Activated naive CD8-positive, alpha-beta T cell treated with anti-CD3 and anti-CD28 coated beads, Interleukin-2, amount 10 ng/mL, durations not matched to agents 7 days and 5 days (primary cell): ENCODE measurements at regions not wholly inside any gene's neighbourhood (a gene's known extent, or its start where the extent isn't known, plus 50 kb on each side); places are given as distances from the start of the nearest gene placed in this dataset.

Experiments
- ATAC-seq: fragments of 150-1000 bp; cut with Tn5 transposase; one replicate; pipeline ENCODE4 v1.10.0; 2021; ENCODE audit warnings: low read depth, moderate library complexity
- POLR2A ChIA-PET: fragments of 350-600 bp; sonication (Branson Sonifier 250); formaldehyde crosslinking; loops from one replicate; lab custom pipeline; 2021; ENCODE audit warnings: antibody characterized with exemption; lab: Charles Lee
- DNase-seq: peaks from one replicate; pipeline ENCODE4 v3.0.0; 2021
- H3K27ac Mint-ChIP-seq: one replicate; pipeline ENCODE4 v1.8.0; 2022; ENCODE audit warnings: mild to moderate bottlenecking, mixed read lengths
- H3K27me3 Mint-ChIP-seq: one replicate; pipeline ENCODE4 v1.8.0; 2022; ENCODE audit warnings: mild to moderate bottlenecking, moderate library complexity, mixed read lengths
- H3K36me3 Mint-ChIP-seq: one replicate; pipeline ENCODE4 v1.8.0; 2021; ENCODE audit warnings: mild to moderate bottlenecking, mixed read lengths
- H3K4me1 Mint-ChIP-seq: one replicate; pipeline ENCODE4 v1.8.0; 2021; ENCODE audit warnings: mixed read lengths
- H3K4me3 Mint-ChIP-seq: one replicate; pipeline ENCODE4 v1.8.0; 2022; ENCODE audit warnings: mild to moderate bottlenecking, moderate library complexity, mixed read lengths
- H3K9me3 Mint-ChIP-seq: one replicate; pipeline ENCODE4 v1.8.0; 2021; ENCODE audit warnings: mixed read lengths

- no peak overlapping the region for H3K4me3 Mint-ChIP-seq
Measured at GRCh38 chr15:26358708-26359107, 414.2 kb downstream of the GABRB3 start.

GRCh38 chr15:26357653-26358052 is 415.2 kb downstream of the GABRB3 start:
- Mint-ChIP-seq H3K36me3 (no peaks in the 10 kb centered on the region), H3K4me1 (no peaks in the 10 kb centered on the region), H3K4me3 (no peak overlapping the region), H3K27ac (no peak overlapping the region), H3K9me3 (peaks cover 5% of the 10 kb centered on the region), H3K27me3 (no peaks in the 10 kb centered on the region)
- DNase-seq (no peak), ATAC-seq (no peak)
- POLR2A ChIA-PET: no interaction called here

More at GRCh38 chr15:26358708-26359107, 414.2 kb downstream of the GABRB3 start:
- Mint-ChIP-seq H3K4me1 (no peaks in the 10 kb centered on the region), H3K27me3 (no peaks in the 10 kb centered on the region), H3K9me3 (peaks cover 5% of the 10 kb centered on the region), H3K36me3 (no peaks in the 10 kb centered on the region), H3K27ac (no peak overlapping the region)
- POLR2A ChIA-PET: no interaction called here
- DNase-seq: no peak
- ATAC-seq: no peak

- ATAC-seq (no peak), DNase-seq (no peak)
- Mint-ChIP-seq H3K4me1 (no peaks in the 10 kb centered on the region), H3K9me3 (peaks cover 6% of the 10 kb centered on the region), H3K4me3 (no peak overlapping the region), H3K36me3 (no peaks in the 10 kb centered on the region), H3K27ac (no peak overlapping the region), H3K27me3 (peaks cover 2% of the 10 kb centered on the region)
- POLR2A ChIA-PET: no interaction called here
Measured at GRCh38 chr15:26355472-26356074, 417.3 kb downstream of the GABRB3 start.

GRCh38 chr15:26352909-26353308 is 420.0 kb downstream of the GABRB3 start:
- Mint-ChIP-seq H3K9me3 (peaks cover 3% of the 10 kb centered on the region), H3K36me3 (no peaks in the 10 kb centered on the region), H3K27ac (no peak overlapping the region), H3K27me3 (peaks cover 2% of the 10 kb centered on the region), H3K4me3 (no peak overlapping the region), H3K4me1 (no peaks in the 10 kb centered on the region)
- POLR2A ChIA-PET: no interaction called here
- no peak for DNase-seq
- no peak for ATAC-seq

GRCh38 chr15:26352406-26352805 is 420.5 kb downstream of the GABRB3 start:
- DNase-seq (no peak), ATAC-seq (no peak)
- POLR2A ChIA-PET: no interaction called here
- Mint-ChIP-seq H3K27me3 (peaks cover 2% of the 10 kb centered on the region), H3K4me3 (no peak overlapping the region), H3K27ac (no peak overlapping the region), H3K4me1 (no peaks in the 10 kb centered on the region), H3K36me3 (no peaks in the 10 kb centered on the region), H3K9me3 (peaks cover 7% of the 10 kb centered on the region)

GRCh38 chr15:26325495-26325894 is 447.4 kb downstream of the GABRB3 start:
- no peak for DNase-seq
- POLR2A ChIA-PET: no interaction called here
- Mint-ChIP-seq H3K27ac (no peak overlapping the region), H3K27me3 (no peaks in the 10 kb centered on the region), H3K36me3 (no peaks in the 10 kb centered on the region), H3K4me1 (no peaks in the 10 kb centered on the region), H3K4me3 (no peak overlapping the region), H3K9me3 (no peaks in the 10 kb centered on the region)
- no peak for ATAC-seq

- POLR2A ChIA-PET: no interaction called here
- Mint-ChIP-seq H3K36me3 (no peaks in the 10 kb centered on the region), H3K9me3 (no peaks in the 10 kb centered on the region), H3K27me3 (no peaks in the 10 kb centered on the region), H3K4me1 (no peaks in the 10 kb centered on the region), H3K4me3 (no peak overlapping the region), H3K27ac (no peak overlapping the region)
- no peak for DNase-seq
- ATAC-seq: no peak
Measured at GRCh38 chr15:26323566-26323965, 449.3 kb downstream of the GABRB3 start.

GRCh38 chr15:26318689-26319088 is 454.2 kb downstream of the GABRB3 start:
- H3K4me1 Mint-ChIP-seq: no peaks in the 10 kb centered on the region
- no peaks in the 10 kb centered on the region for H3K9me3 Mint-ChIP-seq
- no peaks in the 10 kb centered on the region for H3K36me3 Mint-ChIP-seq
- no peak overlapping the region for H3K4me3 Mint-ChIP-seq
- H3K27me3 Mint-ChIP-seq: no peaks in the 10 kb centered on the region
- POLR2A ChIA-PET: no interaction called here
- ATAC-seq (no peak), DNase-seq (no peak)
- no peak overlapping the region for H3K27ac Mint-ChIP-seq

GRCh38 chr15:26314577-26314976 is 451.4 kb upstream of the ATP10A start:
- Mint-ChIP-seq H3K9me3 (peaks cover 3% of the 10 kb centered on the region), H3K4me1 (no peaks in the 10 kb centered on the region), H3K27ac (no peak overlapping the region), H3K36me3 (no peaks in the 10 kb centered on the region), H3K27me3 (no peaks in the 10 kb centered on the region), H3K4me3 (no peak overlapping the region)
- no peak for DNase-seq
- no peak for ATAC-seq
- POLR2A ChIA-PET: no interaction called here

GRCh38 chr15:26311710-26312236 is 448.6 kb upstream of the ATP10A start:
- no peaks in the 10 kb centered on the region for H3K4me1 Mint-ChIP-seq
- H3K36me3 Mint-ChIP-seq: no peaks in the 10 kb centered on the region
- ATAC-seq: no peak
- POLR2A ChIA-PET: no interaction called here
- no peak for DNase-seq
- no peak overlapping the region for H3K4me3 Mint-ChIP-seq
- peaks cover 8% of the 10 kb centered on the region for H3K9me3 Mint-ChIP-seq
- no peak overlapping the region for H3K27ac Mint-ChIP-seq
- no peaks in the 10 kb centered on the region for H3K27me3 Mint-ChIP-seq

- H3K27ac Mint-ChIP-seq: no peak overlapping the region
- no peak overlapping the region for H3K4me3 Mint-ChIP-seq
- POLR2A ChIA-PET: no interaction called here
- H3K9me3 Mint-ChIP-seq: no peaks in the 10 kb centered on the region
- DNase-seq (no peak), ATAC-seq (no peak)
- no peaks in the 10 kb centered on the region for H3K36me3 Mint-ChIP-seq
- H3K4me1 Mint-ChIP-seq: no peaks in the 10 kb centered on the region
- no peaks in the 10 kb centered on the region for H3K27me3 Mint-ChIP-seq
Measured at GRCh38 chr15:26298659-26299170, 435.6 kb upstream of the ATP10A start.

GRCh38 chr15:26298010-26298658 is 435.0 kb upstream of the ATP10A start:
- no peaks in the 10 kb centered on the region for H3K27me3 Mint-ChIP-seq
- POLR2A ChIA-PET: no interaction called here
- DNase-seq: no peak
- no peaks in the 10 kb centered on the region for H3K9me3 Mint-ChIP-seq
- no peak overlapping the region for H3K27ac Mint-ChIP-seq
- no peak overlapping the region for H3K4me3 Mint-ChIP-seq
- ATAC-seq: no peak
- H3K36me3 Mint-ChIP-seq: no peaks in the 10 kb centered on the region
- no peaks in the 10 kb centered on the region for H3K4me1 Mint-ChIP-seq

GRCh38 chr15:26295336-26296085 is 432.4 kb upstream of the ATP10A start:
- ATAC-seq: no peak
- Mint-ChIP-seq H3K36me3 (no peaks in the 10 kb centered on the region), H3K4me1 (no peaks in the 10 kb centered on the region), H3K27me3 (no peaks in the 10 kb centered on the region), H3K9me3 (peaks cover 3% of the 10 kb centered on the region), H3K4me3 (no peak overlapping the region), H3K27ac (no peak overlapping the region)
- DNase-seq: no peak
- POLR2A ChIA-PET: interaction anchor here (0.6 kb wide), 1 partner anchor 48 kb away, joined by 3 read pairs; no protein-coding TSS in a partner anchor
